H1 (cell line): ENCODE measurements at regions not wholly inside any gene's neighbourhood (a gene's known extent, or its start where the extent isn't known, plus 50 kb on each side); places are given as distances from the start of the nearest gene placed in this dataset.

Source experiments
- CHD1 ChIP-seq: IDR thresholded peaks from 2 replicates; pipeline ENCODE4 v1.6.1; 2012; ENCODE audit warnings: low read depth, low read length, improper control_type of control experiment
- CTBP2 ChIP-seq: IDR thresholded peaks from 2 replicates; pipeline ENCODE4 v1.7.0; 2011; ENCODE audit warnings: borderline replicate concordance, mild to moderate bottlenecking, moderate library complexity, mixed read lengths, low read length; ENCODE audit not compliant: insufficient read depth, insufficient read length

DNA sequence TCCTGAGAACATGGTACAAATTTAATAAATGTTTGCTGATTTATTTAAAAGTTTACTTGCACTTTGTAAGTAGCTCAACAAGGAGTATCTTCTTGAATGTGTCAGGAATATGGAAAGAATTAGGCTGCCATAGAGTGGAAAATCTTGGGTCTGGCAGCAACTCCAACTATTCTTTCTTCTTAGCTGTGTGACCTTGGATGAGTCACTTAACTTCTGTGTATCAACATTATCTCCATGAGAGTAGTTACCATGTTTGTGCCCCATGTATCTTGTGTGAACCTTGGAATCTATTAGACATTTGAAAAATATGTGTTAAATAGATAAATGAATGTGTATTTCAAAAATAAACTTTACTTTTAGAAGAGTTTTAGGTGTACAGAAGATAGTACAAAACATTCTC is 348.8 kb downstream of the GBA3 start (continued):
- no peak for TF ChIP-seq CTBP2
- no peak for TF ChIP-seq CHD1
